GM21825 (cell line): ENCODE measurements at regions not wholly inside any gene's neighbourhood (a gene's known extent, or its start where the extent isn't known, plus 50 kb on each side); places are given as distances from the start of the nearest gene placed in this dataset.
A peak's percentile ranks its signal among the peaks of the same experiment; 100 is the strongest.

ENCODE experiments used
- ATAC-seq: cut with Tn5 transposase; IDR thresholded peaks from one replicate; pipeline ENCODE4 v1.9.1; 2021; ENCODE audit warnings: mild to moderate bottlenecking, moderate library complexity; ENCODE audit not compliant: unreplicated experiment

- ATAC-seq = no peak
Measured at GRCh38 chr12:84605983-84606382, 306.6 kb downstream of the SLC6A15 start.

GRCh38 chr12:84604551-84604950 is 308.0 kb downstream of the SLC6A15 start:
- ATAC-seq = no peak

GRCh38 chr12:84603484-84604248 is 308.9 kb downstream of the SLC6A15 start:
- no peak for ATAC-seq

GRCh38 chr12:84601483-84601882 is 311.1 kb downstream of the SLC6A15 start:
- no peak for ATAC-seq

GRCh38 chr12:84599539-84599938 is 313.1 kb downstream of the SLC6A15 start:
- ATAC-seq = no peak

GRCh38 chr12:84596266-84596665 is 316.3 kb downstream of the SLC6A15 start:
- no peak for ATAC-seq

- ATAC-seq = no peak
Measured at GRCh38 chr12:84594157-84594556, 318.4 kb downstream of the SLC6A15 start.

GRCh38 chr12:84585776-84586395 is 326.7 kb downstream of the SLC6A15 start:
- no peak for ATAC-seq

- no peak for ATAC-seq
Measured at GRCh38 chr12:84572196-84572595, 340.4 kb downstream of the SLC6A15 start.

- no peak for ATAC-seq
Measured at GRCh38 chr12:84562331-84562730, 350.3 kb downstream of the SLC6A15 start.

GRCh38 chr12:84561351-84561750 is 351.2 kb downstream of the SLC6A15 start:
- ATAC-seq = no peak

GRCh38 chr12:84554199-84554723 is 358.3 kb downstream of the SLC6A15 start:
- ATAC-seq = no peak

GRCh38 chr12:84553331-84554117 is 359.1 kb downstream of the SLC6A15 start:
- no peak for ATAC-seq

GRCh38 chr12:84551373-84551772 is 361.2 kb downstream of the SLC6A15 start:
- no peak for ATAC-seq

- ATAC-seq = no peak
Measured at GRCh38 chr12:84550518-84550917, 362.1 kb downstream of the SLC6A15 start.

- ATAC-seq = no peak
Measured at GRCh38 chr12:84542289-84542688, 370.3 kb downstream of the SLC6A15 start.

GRCh38 chr12:84537666-84538065 is 374.9 kb downstream of the SLC6A15 start:
- ATAC-seq = no peak

- ATAC-seq = no peak
Measured at GRCh38 chr12:84512751-84513150, 399.8 kb downstream of the SLC6A15 start.

- ATAC-seq = no peak
Measured at GRCh38 chr12:84508851-84509260, 403.7 kb downstream of the SLC6A15 start.

GRCh38 chr12:84507956-84508850 is 404.4 kb downstream of the SLC6A15 start:
- peak; percentile 59 for ATAC-seq
